GM21423 (cell line): ENCODE measurements at regions not wholly inside any gene's neighbourhood (a gene's known extent, or its start where the extent isn't known, plus 50 kb on each side); places are given as distances from the start of the nearest gene placed in this dataset.
"Not testable (repeated sequence)": the region's sequence is repeated elsewhere in the genome, so short reads cannot be mapped to it uniquely, and the experiment has no call there.

ENCODE experiments used
- ATAC-seq: cut with Tn5 transposase; IDR thresholded peaks from one replicate; pipeline ENCODE4 v1.9.1; 2021; ENCODE audit warnings: mild to moderate bottlenecking, moderate library complexity; ENCODE audit not compliant: unreplicated experiment

DNA sequence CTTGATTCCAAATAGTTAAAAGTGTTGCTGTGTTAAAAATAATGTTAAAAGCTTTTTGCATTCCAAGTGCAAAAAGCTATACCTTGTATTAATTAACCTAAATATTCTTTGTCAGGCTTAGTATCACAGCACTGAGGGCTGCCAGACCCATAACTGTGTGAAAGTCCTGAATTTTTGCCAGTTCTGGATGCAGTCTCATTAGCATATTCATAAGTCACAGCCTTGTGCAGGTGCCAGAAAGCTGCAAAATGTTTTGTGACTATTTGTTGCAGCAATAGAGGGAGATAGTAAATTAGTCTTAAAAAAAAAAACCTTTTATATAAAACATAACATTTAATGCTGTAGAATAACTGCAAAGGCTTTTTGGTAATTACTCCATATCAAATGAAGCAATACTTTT is 56.6 kb downstream of the SLITRK1 start:
- ATAC-seq, result no peak

DNA sequence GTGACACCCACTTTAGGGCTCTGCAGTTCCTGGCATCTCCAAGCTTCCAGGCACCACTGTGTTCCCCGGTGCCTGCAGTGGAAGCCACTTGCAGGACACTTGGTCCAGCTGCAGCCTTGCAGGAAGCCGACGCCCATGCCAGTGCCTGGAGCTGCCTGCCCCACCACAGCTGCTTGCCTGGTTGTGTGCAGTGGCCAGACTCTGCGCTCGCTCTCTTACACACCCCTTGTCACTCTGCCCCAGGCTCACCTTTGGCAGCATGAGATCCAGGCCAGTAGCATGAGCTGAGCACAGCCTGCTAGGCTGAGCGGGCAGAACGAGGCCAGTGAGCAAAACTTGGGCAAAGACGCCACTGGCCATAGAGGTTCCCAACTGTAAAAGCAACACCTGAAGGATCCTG is 57.7 kb downstream of the SLITRK1 start:
- ATAC-seq, result no peak

DNA sequence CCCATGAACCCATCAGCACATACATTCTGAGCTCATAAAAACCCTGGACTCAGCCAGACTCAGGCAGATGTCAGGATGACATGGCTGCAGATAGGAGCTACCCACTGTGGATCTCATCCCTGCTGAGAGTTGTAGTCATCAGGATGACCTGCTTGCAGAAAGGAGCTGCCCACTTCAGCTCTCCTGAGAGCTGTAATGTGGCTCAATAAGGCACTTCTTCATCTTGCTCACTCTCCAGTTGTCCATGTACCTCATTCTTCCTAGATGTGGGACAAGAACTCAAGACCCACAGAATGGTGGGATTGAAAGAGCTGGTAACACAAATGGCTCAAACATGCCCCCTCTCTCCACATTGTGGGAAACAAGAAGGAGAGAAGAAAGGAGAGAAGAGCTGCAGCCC is 58.2 kb downstream of the SLITRK1 start:
- ATAC-seq, result no peak

DNA sequence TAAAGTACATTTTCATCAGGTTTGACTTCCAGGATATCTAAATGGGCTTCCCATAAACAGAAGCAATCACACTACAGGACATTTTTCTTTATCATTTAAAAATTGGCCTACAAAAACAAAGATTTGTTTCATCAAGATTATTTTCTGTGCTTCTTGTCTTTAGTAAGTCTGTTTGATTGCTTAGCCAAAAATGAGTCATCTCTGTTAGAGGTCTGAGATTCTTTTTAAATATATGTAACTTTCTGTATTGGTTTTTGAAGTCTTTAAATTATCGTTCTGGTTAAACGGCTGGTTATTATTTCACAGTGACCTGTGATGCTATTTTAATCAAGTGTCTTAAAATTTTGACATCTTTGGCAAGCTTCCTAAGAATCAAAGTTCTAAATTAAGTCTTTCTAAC is 62.7 kb downstream of the SLITRK1 start:
- ATAC-seq, result no peak

DNA sequence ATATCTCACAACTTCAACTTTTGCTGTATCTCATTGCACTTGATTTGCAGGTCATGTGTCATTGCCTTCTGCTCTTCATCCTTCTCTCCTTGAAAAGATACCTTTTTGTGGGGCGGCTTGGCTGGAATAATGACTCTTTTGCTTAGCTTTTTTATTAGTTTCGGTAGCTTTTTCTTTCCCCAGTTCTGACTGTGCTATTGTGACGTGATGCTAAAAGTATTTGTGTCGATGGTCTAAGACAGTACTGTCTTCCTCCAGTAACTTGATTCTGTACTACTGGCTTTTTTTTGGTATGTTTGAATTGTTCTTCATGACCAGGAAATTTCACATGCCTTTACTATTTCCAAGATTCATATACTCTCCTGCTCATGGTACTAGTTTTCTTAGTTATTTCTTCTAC is 63.1 kb downstream of the SLITRK1 start:
- ATAC-seq, result no peak

DNA sequence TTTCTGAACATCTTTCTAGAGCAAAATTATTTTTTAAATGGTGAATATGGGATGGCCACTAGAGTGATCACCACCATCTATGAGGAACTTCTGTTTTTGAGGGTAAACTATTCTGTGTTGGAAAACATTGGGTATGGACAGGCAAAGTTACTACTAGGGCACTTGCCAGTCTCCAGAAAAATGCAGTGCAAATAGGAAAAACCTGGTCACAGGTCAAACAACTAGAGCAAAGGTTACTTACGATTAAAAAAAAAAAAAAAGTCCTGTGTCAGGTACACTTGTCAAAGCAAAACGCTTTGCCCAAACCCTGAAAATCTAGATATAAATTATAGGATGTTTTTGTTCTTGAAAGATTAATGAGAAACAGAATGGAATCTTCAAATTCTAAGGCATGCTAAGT is 66.2 kb downstream of the SLITRK1 start:
- no peak for ATAC-seq

DNA sequence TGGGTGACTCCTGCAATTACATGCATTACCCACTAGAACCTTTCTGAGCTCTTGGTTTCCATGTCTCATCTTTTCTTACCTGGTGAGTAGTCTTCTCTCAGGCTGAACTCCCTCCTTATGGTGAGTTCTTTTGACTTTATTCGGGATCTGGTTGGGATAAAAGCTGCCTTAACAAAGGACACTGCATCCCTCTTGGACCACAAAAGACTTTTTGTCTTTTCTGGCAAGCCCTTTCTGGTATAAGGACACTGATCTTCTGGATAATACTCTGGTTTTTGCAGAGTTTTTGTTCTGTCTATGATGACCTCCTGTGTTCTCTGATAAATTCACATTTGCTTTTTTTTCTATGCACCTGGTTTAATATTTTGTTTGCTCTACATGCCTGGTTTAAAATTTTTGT is 66.7 kb downstream of the SLITRK1 start:
- ATAC-seq, result no peak

DNA sequence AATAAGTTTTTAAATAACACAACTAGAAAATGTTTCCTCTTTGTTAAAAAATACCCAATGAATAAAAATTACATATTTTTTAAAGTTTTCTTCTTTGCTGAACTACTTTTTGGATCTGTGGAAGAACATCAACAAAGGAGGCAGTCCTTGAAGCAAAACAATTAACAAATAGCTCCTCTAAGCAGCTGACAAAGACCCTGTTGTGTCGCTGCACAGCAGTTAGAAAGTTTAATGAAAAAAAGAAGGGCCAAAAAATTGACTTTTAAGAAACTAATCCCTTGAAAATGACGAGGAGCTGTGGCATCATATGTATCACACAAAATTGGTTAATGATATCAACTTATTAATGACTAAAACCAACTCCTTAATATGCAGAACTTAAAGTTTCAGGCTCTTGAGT is 72.1 kb downstream of the SLITRK1 start:
- ATAC-seq, result no peak

DNA sequence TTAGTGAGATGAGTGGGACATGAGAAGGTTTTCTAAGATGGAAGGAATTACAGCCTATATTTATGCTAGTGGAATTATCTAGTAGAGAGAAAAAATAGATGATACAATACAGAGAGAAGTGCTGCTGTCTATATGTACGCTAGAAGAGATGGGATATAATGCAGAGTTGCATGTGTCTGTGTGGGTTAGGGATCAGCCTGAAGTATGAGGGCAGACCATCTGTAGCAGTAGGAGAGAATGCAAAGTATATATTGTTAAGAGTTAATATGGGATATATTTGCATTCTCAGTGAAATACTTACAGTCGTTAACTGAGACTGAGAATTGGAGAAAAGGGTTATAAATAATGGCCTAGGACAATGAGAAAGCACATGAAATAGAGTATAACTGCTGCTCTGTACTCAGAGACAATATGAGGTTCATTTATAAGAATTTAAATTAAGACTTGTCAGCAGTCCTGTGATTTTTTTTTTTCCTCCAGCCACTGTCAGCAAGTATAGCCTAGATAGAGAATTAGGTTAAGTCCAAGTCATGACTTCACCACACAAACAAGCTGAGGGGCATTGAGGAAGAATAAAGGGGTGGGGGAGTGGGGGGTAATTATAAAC is 77.8 kb downstream of the SLITRK1 start:
- ATAC-seq, result no peak

DNA sequence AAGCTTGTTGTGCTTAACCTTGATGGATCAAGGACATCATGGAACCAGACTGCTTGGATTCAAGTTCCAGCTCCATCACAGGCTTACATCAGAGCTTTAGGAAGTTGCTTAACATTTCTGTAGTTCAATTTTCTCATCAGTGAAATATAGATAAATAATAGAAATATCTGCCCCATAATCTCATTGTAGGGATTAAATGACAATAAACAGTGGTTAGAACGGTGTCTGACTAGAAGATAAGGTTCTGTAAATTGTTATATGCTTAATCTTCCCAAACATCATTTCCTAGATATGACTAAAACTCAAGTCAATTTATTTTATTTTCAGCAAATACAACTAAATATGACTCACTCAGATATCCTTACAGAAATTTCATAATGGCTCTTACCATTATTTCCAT is 83.5 kb downstream of the SLITRK1 start:
- no peak for ATAC-seq

DNA sequence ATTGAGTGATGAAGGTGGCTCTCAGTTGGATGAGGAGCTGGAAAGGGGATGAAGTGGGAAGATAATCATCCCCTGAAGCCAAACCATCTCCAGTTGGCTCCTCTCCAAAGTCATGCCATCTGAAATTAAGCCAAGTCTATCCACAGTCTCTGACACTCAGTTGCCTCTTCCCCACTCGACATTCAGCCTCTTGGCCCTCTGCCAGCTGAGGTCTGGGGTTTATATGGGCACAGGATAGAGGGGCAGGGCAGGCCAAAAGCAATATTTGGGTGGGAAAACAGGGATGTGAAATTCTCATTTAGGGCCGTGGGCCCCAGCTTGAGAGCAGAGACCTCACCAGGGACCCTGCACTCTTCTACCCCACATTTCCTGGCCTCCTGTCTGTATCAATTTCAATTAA is 85.9 kb downstream of the SLITRK1 start:
- no peak for ATAC-seq

DNA sequence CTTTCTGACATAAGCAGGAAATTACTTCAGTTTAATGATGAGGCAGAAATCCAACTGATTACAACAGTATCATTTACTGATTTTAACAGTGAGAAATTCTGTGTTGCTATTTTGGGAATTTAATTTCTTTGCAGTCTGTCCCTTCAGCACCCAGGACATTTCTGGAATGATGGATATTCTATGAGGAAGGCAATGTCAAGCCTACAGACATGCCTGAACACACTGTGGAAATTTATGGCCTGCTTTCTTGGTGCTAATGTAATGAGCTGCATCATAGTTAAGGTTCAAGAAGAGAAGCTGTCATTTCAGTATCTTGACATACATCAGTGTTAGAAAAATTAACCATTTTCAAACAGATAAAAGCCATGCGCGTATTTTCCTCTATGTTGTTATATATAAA is 87.7 kb downstream of the SLITRK1 start:
- ATAC-seq, result no peak

DNA sequence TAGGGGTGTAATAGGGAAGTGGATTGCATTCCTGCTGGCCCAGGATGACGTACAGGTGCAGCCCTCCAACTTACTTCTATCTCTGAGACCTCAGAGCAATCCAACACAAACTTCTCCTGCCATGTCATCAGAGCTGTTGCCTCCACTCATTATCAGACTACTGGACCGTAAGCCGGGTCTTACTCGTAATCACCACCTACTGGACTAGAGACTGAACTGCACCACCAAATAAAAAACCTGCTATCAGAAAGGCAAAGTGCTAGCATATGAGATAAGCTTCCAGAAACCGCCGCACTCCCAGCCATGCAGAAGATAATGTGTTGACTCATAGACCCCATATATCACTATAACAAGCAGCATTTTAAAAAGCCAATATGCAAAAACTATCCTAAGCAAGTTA is 102.0 kb downstream of the SLITRK1 start:
- no peak for ATAC-seq

DNA sequence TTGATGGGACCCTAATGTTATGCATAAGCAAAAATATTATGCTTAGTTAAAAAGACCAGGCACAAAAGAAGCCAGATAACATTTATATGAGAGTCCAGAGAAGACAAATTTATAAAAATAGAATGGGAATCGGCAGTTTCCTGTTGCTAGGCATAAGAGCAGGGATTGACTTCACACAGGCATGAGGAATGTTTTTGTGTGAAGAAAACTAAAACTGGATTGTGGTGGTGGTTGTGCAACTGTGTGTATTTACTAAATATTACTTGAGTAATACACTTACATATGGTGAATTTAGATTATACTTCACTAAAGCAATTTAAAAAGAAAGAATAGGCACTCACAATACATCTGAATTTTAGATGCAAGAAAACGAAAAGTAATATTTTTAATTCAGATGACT is 108.3 kb downstream of the SLITRK1 start:
- ATAC-seq, result no peak

DNA sequence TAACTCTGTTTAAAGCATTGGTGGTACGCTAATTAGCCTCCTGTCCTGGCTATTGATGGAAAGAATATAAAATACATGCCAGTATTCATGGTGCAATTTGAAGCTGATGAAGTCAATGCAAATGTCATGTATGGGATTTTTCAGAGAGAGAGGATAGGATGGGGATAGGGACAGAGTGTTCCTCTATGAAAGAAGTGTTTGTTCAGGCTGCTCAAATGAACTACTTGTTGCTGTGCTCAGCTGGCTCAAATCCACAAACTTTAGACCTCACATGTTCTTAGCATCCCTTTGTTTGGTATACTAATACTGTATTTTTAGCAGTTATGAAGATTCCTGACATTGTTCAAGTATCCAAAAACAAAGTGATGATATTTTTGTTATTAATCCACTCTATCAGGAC is 116.5 kb downstream of the SLITRK1 start:
- ATAC-seq, result no peak

DNA sequence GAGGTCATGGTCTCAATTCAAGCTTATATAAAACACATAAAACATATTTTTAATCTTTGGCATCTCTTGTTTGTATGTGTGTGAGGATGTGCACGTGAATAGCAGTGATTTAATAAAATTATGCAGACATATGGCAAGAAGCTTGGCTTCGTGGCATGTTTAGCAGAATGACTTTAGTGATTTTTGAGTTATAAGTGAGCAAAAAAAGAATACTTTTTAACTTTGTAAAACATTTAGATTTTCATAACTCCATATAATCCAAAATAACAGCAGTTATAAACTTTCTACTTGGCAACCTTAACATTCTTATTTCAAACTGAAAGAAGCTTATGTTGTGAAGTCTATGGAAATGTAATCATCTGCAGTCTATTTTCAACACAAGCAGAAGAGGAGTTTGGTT is 120.6 kb downstream of the SLITRK1 start:
- ATAC-seq, result no peak

DNA sequence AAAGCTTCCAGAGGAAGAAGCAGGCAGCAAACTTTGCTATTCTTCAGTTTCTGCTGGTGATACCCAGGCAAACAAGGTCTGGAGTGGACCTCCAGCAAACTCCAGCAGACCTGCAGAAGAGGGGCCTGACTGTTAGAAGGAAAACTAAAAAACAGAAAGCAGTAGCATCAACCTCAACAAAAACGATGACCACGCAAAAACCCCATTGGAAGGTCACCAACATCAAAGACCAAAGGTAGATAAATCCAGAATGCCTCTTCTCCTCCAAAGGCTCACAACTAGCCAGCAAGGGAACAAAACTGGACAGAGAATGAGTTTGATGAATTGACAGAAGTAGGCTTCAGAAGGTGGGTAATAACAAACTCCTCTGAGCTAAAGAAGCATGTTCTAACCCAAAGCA is 127.1 kb downstream of the SLITRK1 start:
- not testable (repeated sequence) for ATAC-seq

DNA sequence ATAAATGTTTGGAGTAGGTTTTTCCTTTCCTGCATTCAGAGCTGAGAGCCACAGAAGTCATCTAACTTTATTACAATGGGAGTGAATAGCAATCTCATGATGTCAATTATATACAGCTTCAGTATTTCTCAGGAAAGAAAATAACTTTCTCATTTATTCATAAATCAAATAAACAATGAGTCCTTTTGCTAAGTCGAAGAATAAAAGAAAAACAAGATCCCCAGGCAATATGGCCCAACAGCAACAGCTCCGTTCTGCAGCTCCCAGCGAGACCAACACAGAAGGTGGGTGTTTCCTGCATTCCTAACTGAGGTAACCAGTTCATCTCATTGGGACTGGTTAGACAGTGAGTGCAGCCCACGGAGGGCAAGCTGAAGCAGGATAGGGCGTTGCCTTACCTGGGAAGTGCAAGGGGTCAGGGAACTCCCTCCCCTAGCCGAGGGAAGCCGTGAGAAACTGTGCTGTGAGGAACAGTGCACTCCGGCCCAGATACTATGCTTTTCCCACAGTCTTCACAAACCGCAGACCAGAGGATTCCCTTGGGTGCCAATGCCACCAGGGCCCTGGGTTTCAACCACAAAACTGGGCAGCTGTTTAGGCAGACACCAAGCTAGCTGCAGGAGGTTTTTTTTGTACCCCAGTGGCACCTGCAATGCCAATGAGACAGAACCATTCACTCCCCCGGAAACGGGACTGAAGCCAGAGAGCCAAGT is 128.2 kb downstream of the SLITRK1 start:
- ATAC-seq, result no peak

DNA sequence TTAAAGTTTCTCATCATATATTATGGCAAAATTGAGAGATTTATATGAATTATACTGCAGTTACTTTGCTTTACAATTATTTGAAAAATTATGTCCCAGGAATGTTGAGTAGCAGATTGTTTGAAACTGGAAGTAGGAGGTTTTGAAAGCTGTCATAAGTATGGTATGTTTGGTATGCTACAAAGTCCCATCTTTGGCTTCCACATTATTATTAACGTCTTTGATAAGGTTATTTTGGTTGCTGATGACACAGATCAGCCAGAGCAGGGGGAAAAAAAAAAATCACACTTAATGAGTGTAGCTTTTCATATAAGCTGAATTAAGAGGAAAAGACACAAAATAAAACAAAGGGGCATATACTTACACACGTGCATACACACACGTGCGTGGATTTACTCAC is 130.1 kb downstream of the SLITRK1 start:
- no peak for ATAC-seq

DNA sequence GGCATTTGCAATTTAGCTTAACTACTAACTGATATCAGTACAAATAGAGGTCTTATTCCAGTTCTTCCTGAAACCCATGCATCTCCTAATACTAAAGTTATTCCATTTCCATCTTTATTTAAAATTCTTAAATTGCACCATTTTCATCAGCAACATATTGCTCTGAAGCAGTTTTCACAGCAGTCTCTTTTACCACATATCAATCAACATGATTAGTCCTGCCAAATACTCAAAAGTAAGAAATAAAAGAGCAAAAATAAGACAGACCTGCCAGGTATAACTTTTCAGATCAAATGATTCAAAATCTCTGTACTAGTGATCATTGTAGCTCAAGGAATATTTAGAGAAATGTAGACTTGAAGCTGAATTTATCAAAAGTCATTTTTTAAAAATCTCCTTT is 141.7 kb downstream of the SLITRK1 start:
- ATAC-seq, result no peak

DNA sequence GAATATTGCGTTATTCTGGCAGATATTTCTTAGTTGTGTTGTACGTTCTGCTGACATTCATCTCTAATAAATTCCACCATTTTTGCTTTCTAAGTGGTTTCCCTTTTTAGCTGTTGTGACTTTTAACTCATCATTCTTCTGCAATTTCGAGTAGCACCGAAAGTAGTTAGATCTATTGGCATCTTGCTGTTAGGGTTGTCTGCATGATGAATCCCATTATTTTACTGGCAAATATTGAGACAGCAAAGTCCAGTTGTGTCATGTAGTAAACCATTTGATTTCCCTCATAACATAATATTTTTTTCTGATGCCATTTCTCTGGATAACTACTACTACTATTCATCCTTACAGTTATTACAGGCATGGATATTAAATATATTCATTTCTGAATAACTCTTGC is 143.9 kb downstream of the SLITRK1 start:
- ATAC-seq, result no peak

DNA sequence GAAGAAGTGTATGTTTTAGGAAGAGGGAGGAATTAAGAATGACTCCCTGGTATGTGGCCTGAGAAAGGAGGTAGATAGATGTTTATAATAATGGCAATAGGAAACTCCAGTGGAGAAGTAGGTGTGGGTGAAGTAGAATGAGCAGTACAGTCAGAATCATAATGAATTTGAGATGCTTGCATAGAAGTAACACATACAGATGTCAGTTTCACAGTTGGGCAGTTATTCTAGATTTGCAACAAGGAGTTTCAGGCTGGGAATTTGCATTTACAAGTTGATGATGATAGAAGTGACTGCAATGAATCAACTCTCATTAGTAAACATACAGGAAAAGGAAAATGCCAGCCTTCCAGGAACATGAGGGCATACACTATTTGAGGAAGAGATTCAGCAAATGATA is 149.0 kb downstream of the SLITRK1 start:
- ATAC-seq, result no peak

DNA sequence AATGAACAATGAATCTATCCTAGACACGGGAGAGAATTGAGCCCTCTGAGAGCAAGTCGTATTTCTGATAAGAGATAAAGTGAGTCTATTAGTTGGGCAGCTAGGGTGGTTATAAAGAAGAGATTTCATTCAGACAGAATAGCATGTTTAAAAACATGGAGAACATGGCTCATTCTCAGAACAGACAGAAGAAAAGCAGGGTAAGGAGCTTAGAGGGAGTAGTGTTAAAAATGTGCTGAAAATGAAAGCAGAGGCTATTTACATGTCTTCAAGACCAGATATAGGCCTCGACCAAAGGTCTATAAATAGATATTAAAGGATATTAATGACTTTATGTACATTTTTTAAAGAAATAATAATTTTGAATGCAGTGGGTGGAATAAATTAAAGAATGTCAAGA is 149.5 kb downstream of the SLITRK1 start:
- ATAC-seq, result no peak
